CD14-positive monocyte (primary cell): ENCODE measurements at regions not wholly inside any gene's neighbourhood (a gene's known extent, or its start where the extent isn't known, plus 50 kb on each side); places are given as distances from the start of the nearest gene placed in this dataset.
"Not testable (repeated sequence)": the region's sequence is repeated elsewhere in the genome, so short reads cannot be mapped to it uniquely, and the experiment has no call there.

Experiments
- DNase-seq, 3 donors: peaks; one replicate each; pipeline ENCODE4 v3.0.0-alpha.2; 2011 to 2022
- H2AFZ ChIP-seq: 2 replicates; pipeline ENCODE4 v1.6.0; 2012; ENCODE audit warnings: mild to moderate bottlenecking, low read depth, low read length, inconsistent platforms; ENCODE audit not compliant: insufficient read depth, poor library complexity, severe bottlenecking
- H3K27ac ChIP-seq, 2 donors: 1 replicate in 1 of 2; 2 replicates in 1 of 2; pipeline ENCODE4 v1.5.1; 2012 to 2013; ENCODE audit warnings: low read length in 2 of 2, control low read depth in 1 of 2, inconsistent platforms in 1 of 2, low read depth in 1 of 2, mild to moderate bottlenecking in 1 of 2
- H3K27me3 ChIP-seq, 2 donors: one replicate each; pipeline versions ENCODE4 v1.6.0 to v1.6.1; 2011 to 2013; ENCODE audit warnings: low read length in 2 of 2; ENCODE audit not compliant: control insufficient read depth in 2 of 2, insufficient read depth in 2 of 2
- H3K36me3 ChIP-seq, 2 donors: replicated peaks in 1 of 2; 1 replicate in 1 of 2; 2 replicates in 1 of 2; pipeline versions ENCODE4 v1.5.1 to v1.6.1; 2012 to 2013; ENCODE audit warnings: low read length in 2 of 2, control low read depth in 1 of 2, inconsistent platforms in 1 of 2, mild to moderate bottlenecking in 1 of 2; ENCODE audit not compliant: insufficient read depth in 2 of 2, control insufficient read depth in 1 of 2
- H3K4me1 ChIP-seq, 2 donors: 1 replicate in 1 of 2; 2 replicates in 1 of 2; pipeline versions ENCODE4 v1.5.1 to v1.6.1; 2012 to 2013; ENCODE audit warnings: low read length in 2 of 2, control low read depth in 1 of 2, inconsistent platforms in 1 of 2, mild to moderate bottlenecking in 1 of 2, moderate library complexity in 1 of 2; ENCODE audit not compliant: insufficient read depth in 2 of 2, control insufficient read depth in 1 of 2
- H3K4me2 ChIP-seq: replicated peaks from 2 replicates; pipeline ENCODE3; 2012; ENCODE audit warnings: low read length, moderate library complexity, mild to moderate bottlenecking; ENCODE audit not compliant: poor library complexity, severe bottlenecking; ENCODE audit errors: extremely low read depth
- H3K4me3 ChIP-seq, 3 experiments: fragments of 200-600 bp in 1 of 3; sonication (generic) in 1 of 3; replicated peaks in 1 of 3; 1 replicate in 2 of 3; 2 replicates in 1 of 3; pipeline ENCODE4 v1.5.1; 2011 to 2013; ENCODE audit warnings: low read length in 3 of 3, mild to moderate bottlenecking in 3 of 3, control low read depth in 2 of 3, low read depth in 2 of 3, inconsistent platforms in 1 of 3, moderate library complexity in 1 of 3
- H3K79me2 ChIP-seq: 2 replicates; pipeline ENCODE4 v1.6.0; 2012; ENCODE audit warnings: mild to moderate bottlenecking, control low read depth, inconsistent platforms, low read length, moderate library complexity; ENCODE audit not compliant: insufficient read depth
- H3K9ac ChIP-seq: 2 replicates; pipeline ENCODE4 v1.6.0; 2017; ENCODE audit warnings: low read length, mild to moderate bottlenecking; ENCODE audit not compliant: insufficient read depth, poor library complexity, severe bottlenecking
- H3K9me3 ChIP-seq, 2 donors: replicated peaks in 1 of 2; 1 replicate in 1 of 2; 2 replicates in 1 of 2; pipeline versions ENCODE4 v1.5.1 to v1.6.1; 2012 to 2013; ENCODE audit warnings: low read length in 2 of 2, control low read depth in 1 of 2; ENCODE audit not compliant: control insufficient read depth in 1 of 2, insufficient read depth in 1 of 2
- H4K20me1 ChIP-seq: 2 replicates; pipeline ENCODE4 v1.6.0; 2012; ENCODE audit warnings: mild to moderate bottlenecking, low read length, control low read depth, moderate library complexity; ENCODE audit not compliant: insufficient read depth
- H3K27ac Mint-ChIP-seq, 7 donors: one replicate each; pipeline ENCODE4 v1.8.0; 2020; ENCODE audit warnings: mild to moderate bottlenecking in 7 of 7, mixed read lengths in 7 of 7, moderate library complexity in 6 of 7, inconsistent platforms in 2 of 7
- H3K27me3 Mint-ChIP-seq, 3 donors: one replicate each; pipeline ENCODE4 v1.8.0; 2021 to 2022; ENCODE audit warnings: low read depth in 3 of 3, mild to moderate bottlenecking in 3 of 3, mixed read lengths in 3 of 3, moderate library complexity in 3 of 3, inconsistent platforms in 1 of 3
- H3K36me3 Mint-ChIP-seq, 2 donors: one replicate each; pipeline ENCODE4 v1.8.0; 2020; ENCODE audit warnings: mixed read lengths in 2 of 2, inconsistent platforms in 1 of 2, mild to moderate bottlenecking in 1 of 2
- H3K4me1 Mint-ChIP-seq: one replicate; pipeline ENCODE4 v1.8.0; 2020; ENCODE audit warnings: mild to moderate bottlenecking, mixed read lengths
- H3K4me3 Mint-ChIP-seq, 2 donors: one replicate each; pipeline ENCODE4 v1.8.0; 2020; ENCODE audit warnings: mild to moderate bottlenecking in 2 of 2, mixed read lengths in 2 of 2, moderate library complexity in 1 of 2
- H3K9me3 Mint-ChIP-seq, 7 donors: one replicate each; pipeline ENCODE4 v1.8.0; 2020 to 2022; ENCODE audit warnings: mixed read lengths in 7 of 7, mild to moderate bottlenecking in 6 of 7, moderate library complexity in 6 of 7, inconsistent platforms in 2 of 7
- WGBS: methylation state at CpG from one replicate; pipeline ENCODE4 v1.1.5; 2013; ENCODE audit warnings: missing lambda C conversion rate; ENCODE audit not compliant: insufficient coverage; 5-methylcytosine and 5-hydroxymethylcytosine counted together
- intact Hi-C, 2 donors: fragments of 100-400 bp; cut with micrococcal nuclease; formaldehyde crosslinking; loops; one replicate each; pipeline versions ENCODE4 v1.15.0 to v1.15.1; 2023

GRCh38 chr2:87651589-87651988 lies 96.3 kb upstream of the PLGLB2 start:
- H3K27me3 Mint-ChIP-seq, intact Hi-C loops: not testable (repeated sequence)

GRCh38 chr2:87653373-87653772 lies 94.5 kb upstream of the PLGLB2 start:
- DNase-seq, H3K4me3 Mint-ChIP-seq, H3K27me3 ChIP-seq, H3K9ac ChIP-seq, H3K36me3 Mint-ChIP-seq, H2AFZ ChIP-seq, H3K4me3 ChIP-seq, intact Hi-C loops, H3K79me2 ChIP-seq, H3K27ac ChIP-seq, H3K4me1 Mint-ChIP-seq, H3K4me2 ChIP-seq, H3K4me1 ChIP-seq, H3K9me3 Mint-ChIP-seq, H3K27ac Mint-ChIP-seq, H3K9me3 ChIP-seq, H4K20me1 ChIP-seq, H3K36me3 ChIP-seq, H3K27me3 Mint-ChIP-seq: not testable (repeated sequence)

More at GRCh38 chr2:87651589-87651988, 96.3 kb upstream of the PLGLB2 start:
- H3K9ac ChIP-seq, H3K4me3 Mint-ChIP-seq, H3K36me3 Mint-ChIP-seq, H3K79me2 ChIP-seq, H3K27ac ChIP-seq, H3K9me3 ChIP-seq, H3K4me1 Mint-ChIP-seq, H4K20me1 ChIP-seq, H3K27ac Mint-ChIP-seq, H2AFZ ChIP-seq, DNase-seq, H3K4me1 ChIP-seq, H3K9me3 Mint-ChIP-seq, H3K27me3 ChIP-seq, H3K4me3 ChIP-seq, H3K36me3 ChIP-seq, H3K4me2 ChIP-seq: not testable (repeated sequence)
- 100% methylated on average over 1 of the region's 2 CpGs for WGBS

GRCh38 chr2:87654136-87654814 lies 93.6 kb upstream of the PLGLB2 start:
- H3K9me3 Mint-ChIP-seq, H3K4me3 Mint-ChIP-seq, H3K79me2 ChIP-seq, H3K4me3 ChIP-seq, H3K9ac ChIP-seq, H3K36me3 Mint-ChIP-seq, H3K36me3 ChIP-seq, H2AFZ ChIP-seq, H3K9me3 ChIP-seq, H3K27me3 Mint-ChIP-seq, H4K20me1 ChIP-seq, H3K27me3 ChIP-seq, H3K27ac Mint-ChIP-seq, intact Hi-C loops, H3K4me1 Mint-ChIP-seq, H3K4me1 ChIP-seq, DNase-seq, H3K27ac ChIP-seq, H3K4me2 ChIP-seq: not testable (repeated sequence)
- WGBS: no CpG with 5 or more reads among the region's 7 CpGs

- H3K36me3 Mint-ChIP-seq, H3K4me1 Mint-ChIP-seq, H3K36me3 ChIP-seq, DNase-seq, H2AFZ ChIP-seq, H3K27ac ChIP-seq, H3K9ac ChIP-seq, H3K4me2 ChIP-seq, H3K9me3 ChIP-seq, H4K20me1 ChIP-seq, H3K27ac Mint-ChIP-seq, intact Hi-C loops, H3K27me3 Mint-ChIP-seq, H3K27me3 ChIP-seq, H3K4me3 Mint-ChIP-seq, H3K79me2 ChIP-seq, H3K4me3 ChIP-seq, H3K4me1 ChIP-seq, H3K9me3 Mint-ChIP-seq: not testable (repeated sequence)
- no CpG with 5 or more reads among the region's 2 CpGs for WGBS
These were observed 90.0 kb upstream of the PLGLB2 start for GRCh38 chr2:87657915-87658314.
